A204.1 (cell line): ENCODE measurements at regions not wholly inside any gene's neighbourhood (a gene's known extent, or its start where the extent isn't known, plus 50 kb on each side); places are given as distances from the start of the nearest gene placed in this dataset.

Experiments used
- FAIRE-seq: peaks from 2 replicates; lab custom pipeline; 2012; peaks lifted over from hg19 to GRCh38; lab: Jason Lieb, UNC

DNA sequence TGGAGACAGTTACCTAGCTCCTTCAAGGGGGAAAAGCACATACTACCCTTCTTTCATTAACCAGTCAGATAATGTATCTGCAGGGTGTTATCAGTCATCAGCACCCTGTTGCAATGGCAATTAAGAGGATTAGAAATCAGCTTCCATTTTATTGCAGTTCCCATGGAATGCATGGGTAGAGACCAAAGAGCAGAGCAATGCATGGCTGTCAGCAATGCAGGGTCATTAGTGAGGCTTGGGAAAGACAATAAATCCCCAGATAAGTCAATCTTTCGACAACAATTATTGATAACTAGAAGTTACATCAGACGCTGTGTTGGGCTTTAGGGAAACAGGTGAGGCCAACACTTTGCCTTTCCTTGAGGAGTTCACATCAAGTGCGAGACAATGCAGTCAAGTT lies 150.9 kb downstream of the MAFB start:
- FAIRE-seq, result no peak

DNA sequence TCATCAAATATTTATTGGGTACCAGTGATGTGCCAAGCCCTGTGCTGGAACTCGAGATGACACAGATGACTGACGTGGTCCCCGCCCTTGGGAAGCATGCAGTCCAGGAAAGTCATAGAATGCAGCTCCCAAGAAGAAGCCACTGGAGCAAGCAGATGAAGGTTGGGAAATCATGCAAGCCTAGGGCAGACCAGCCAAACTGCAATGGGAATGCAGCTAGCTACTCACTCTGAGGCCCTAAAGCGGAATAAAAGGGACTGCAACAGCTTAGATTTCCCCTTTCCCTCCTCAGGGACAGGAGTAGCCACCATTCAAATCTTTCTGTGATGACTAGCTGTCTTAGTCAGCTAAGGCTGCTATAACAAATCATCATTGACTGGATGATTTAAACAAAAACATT lies 152.2 kb downstream of the MAFB start:
- FAIRE-seq, result no peak

DNA sequence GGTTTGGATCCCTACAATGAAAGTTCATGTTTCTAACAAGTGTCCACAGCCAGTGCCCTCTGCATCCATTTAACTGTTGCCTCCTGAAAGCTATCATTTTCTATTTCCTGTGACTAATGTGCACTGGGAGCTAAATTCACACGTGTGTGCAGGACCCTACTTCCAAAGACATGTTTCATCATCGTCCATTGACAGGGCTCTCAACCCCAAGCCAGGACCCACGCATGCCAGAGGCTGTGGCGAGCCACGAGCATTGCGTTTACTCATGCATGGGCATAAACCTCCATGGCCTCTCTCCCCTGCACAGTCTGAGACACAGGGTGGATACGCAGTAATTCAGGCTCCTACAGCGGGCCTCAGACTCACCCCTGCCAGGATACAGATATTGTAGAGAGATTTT lies 153.2 kb downstream of the MAFB start:
- no peak for FAIRE-seq

DNA sequence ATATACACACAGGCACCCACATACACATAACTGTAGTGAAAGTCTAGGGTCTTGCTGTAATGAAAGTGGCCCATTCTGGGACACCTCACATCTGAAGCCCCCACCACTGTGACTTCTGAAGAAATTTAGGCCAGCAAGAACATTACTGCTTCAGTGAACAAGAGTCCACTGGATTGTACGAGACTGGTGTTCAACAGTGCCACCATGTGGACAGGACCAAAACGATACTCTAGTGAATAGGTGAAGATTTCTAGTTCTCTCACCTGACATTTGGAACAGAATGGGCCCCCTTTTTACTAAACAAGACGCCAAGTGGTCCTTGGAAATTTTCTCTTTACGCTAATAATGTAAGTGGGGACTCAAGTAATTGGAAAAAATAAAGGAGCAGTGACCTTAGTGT lies 156.9 kb downstream of the MAFB start:
- FAIRE-seq, result no peak

DNA sequence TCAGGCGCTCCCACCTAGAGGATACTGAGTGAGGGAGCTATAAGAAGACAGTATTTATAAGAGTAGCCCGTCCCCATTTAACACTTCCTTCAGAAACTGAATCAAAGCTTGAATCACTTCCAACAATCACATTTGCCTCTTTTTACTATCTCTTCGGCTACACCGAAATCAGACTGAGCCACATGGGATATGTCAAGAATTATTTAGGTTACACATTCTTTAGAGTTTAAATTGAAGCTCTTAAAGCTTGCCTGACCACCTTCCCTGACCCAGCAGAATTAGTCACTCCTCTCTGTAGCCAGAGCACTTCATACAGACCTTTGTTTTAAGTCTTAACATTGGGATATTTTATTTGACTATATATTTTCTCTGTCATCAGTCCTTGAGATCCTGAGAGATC lies 163.7 kb downstream of the MAFB start:
- FAIRE-seq, result no peak

DNA sequence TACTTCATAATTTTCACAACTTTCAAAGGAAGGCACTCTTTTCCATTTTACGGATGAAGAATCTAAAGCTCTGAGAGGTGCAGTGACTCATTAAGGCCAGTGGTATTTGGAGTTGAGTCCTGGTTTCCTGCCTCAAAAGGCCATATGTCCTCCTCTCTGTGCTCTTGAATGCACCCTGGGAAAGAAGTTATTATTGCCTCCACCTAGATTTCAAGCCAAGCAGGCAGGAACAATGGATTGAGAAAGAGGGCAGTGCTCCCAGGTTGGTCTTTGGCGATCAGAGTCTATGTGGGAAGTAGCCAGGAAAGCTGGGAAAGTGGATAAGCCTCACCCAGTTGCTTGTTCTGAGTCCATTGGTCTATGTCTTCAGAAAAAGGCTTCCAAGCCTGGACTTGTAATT lies 165.0 kb downstream of the MAFB start:
- FAIRE-seq, result no peak

DNA sequence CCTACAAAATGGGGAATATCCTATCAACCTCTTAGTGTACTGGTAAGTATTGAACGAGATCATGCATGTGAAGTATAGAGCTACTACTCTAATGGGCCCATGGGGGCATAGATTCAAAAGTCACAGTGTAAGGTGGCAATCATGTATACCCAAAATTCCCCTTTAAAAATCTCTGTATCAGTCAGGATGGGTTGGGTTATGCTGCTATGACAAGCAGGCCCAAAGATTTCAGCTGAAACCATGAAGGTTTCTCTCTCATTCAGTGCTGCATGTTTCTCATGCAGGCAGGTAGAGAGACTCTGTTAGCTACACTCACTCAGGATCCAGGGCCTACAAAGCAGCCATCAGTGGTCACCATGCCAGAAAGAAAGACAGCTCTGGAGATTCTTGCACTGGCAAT lies 166.6 kb downstream of the MAFB start:
- FAIRE-seq, result no peak

DNA sequence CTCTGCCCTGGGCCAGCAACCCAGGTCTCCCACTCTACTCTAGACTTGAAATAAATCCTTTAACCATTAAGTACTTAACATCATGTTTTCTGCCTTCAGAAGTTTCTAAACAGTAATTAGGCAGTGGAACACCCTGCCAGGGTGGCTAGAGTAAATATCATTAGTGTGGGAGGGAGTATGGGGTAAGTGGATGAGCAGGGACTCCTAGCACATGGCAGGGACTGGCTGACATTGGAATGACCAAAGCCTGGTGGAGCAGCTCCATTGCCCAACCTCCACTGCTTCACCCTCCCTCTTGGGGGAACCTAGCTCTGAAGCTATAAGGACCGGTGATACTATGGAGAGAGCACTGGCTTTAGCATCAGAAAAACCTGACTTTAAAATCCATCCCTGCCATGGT lies 167.1 kb downstream of the MAFB start:
- FAIRE-seq, result no peak

DNA sequence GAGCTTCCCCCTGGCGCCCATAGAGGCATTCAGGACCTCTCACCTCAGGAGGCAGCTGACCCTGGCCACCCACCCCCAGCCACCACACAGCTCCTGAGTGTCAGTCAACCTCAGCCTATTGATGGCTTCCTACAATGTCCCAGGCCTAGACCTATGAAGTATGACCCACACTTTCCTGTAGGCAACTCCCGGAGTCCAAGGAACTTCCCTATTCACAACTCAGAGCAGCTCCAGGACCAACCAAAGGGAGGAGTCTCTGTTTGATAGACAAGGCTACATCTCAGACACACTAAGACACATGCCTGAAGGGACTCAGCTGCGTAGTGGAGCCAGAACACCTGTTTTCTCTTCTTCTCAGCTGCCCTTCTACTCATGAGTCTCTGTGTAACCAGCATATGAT lies 169.1 kb downstream of the MAFB start:
- no peak for FAIRE-seq

DNA sequence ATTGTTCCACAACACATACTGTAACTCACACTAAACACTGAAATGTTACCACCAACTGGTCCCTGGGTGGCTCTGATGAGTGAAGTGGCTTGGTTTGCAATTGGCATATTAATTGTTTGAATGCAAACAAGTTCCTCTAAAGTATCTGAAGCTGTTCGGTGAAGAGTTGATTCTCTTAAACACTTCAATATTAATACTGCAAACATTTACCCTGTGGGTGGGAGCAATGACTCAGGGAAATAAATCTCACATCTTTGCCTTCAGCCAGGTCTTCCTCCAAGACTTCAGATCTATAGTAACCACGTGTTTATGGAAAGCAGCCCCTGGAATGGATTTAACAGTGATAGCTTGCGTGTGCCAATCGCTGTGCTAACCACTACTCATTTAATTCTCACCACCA lies 176.0 kb downstream of the MAFB start:
- FAIRE-seq, result no peak

DNA sequence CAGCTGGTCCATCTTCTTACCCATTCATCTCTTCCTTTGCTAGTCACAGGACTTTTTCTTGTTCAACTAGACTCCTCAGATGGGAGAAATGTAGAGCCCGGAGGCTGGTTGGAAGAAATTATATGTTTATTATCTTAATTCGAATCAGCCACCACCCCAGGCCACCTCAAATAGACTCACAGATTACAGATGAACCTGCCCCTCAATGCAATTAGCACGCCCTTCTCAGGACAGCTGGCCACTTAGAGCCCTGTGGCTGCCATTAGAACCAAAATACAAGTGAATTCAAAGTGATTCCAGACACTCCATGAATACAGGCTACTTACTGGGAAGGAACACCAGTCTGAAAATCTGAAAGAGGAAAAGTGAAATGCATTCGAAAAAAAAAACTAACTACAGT lies 176.4 kb downstream of the MAFB start:
- FAIRE-seq, result no peak

DNA sequence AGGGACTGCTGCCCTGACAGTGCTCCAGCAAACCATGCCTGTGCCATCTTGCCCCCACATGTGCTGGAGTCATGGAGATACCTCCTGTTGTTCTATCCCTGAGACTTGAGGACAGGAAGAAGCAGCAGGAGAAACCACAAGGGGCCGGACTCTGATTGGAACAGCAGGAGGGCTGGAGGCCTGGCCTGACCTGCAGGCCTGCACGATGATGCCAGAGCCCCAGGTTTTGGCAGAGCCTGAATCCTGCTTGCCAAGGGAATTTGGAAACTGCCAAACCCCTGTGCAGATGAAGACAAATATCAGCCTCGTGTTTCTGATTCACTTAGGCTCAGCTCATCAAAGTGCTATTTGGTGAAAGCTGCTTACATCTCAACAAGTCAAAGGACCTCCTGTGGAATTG lies 177.6 kb downstream of the MAFB start:
- FAIRE-seq, result no peak

DNA sequence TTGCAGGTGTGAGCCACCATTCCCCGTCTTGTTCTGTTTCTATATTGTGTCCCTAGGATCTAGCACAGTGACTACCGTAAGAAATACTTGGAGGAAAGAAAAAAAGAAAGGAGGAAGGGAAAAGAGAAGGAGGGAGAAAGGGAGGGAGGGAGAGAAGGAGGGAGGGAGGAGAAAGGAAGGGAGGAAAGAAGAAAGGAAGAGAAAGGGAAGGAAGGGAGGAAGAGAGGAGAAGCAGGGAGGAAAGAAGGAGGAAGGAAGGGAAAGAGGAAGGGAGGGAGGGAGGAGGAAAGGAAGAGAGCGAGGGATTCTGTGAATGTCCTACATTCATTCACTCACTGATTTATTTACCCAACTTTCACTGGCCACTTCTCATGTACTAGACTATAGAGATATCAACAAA lies 178.4 kb downstream of the MAFB start:
- no peak for FAIRE-seq

DNA sequence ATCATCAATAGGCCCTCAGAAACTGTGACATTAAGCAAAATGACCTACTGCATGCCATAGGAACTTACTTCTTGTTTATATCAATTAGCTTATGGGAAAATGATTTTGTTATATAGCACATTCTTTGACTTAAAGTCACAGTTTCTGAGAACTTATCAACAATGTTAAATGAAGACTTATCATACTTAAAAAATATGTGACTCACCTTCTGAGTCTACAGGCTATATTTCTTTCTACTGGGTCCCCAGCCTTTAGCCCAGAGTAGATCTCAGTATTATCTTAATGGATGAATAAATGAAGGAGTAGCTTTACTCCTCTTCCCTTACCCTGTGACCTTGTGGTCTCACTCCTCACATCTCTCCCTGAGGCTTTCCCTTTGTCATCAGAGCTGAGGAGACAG lies 180.2 kb downstream of the MAFB start:
- no peak for FAIRE-seq

DNA sequence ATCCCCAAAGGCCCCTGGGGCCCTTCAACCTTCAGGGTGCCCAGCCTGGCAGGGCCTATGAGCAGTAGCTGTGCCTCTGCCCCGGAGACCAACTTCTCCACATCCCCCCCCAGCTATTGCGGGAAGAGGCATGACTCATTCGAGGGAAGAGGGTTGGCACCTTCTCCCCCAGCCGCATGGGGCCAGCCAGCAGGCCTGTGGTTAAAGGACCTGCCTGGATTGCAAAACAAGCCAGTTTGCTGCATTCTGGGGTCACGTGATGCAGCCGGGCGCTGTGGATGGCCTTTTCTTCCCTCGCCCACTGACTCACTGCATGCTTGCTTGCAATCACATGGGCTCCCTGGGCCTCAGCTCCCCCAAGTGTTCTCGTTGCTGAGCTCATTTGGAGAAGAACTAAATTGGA lies 182.5 kb downstream of the MAFB start:
- FAIRE-seq, result no peak

DNA sequence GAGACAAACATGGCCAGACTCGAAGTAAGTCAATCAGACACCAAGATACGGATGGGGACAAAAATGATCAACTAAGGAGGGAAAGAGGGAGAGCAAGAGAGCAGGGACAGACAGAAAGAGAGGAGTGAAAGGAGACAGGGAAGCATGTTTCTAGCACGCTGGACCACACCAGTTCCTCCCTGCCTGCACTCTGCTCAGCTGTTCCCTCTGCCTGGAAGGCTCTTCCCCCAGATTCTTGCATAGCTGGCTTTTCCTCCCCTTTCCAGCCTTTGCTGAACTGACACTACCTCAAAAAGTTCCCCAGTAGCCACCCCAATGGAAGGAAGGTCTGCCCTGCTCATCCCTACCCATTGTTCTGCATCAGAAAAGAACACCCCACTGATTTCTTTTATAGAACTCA lies 185.9 kb downstream of the MAFB start:
- FAIRE-seq, result no peak

DNA sequence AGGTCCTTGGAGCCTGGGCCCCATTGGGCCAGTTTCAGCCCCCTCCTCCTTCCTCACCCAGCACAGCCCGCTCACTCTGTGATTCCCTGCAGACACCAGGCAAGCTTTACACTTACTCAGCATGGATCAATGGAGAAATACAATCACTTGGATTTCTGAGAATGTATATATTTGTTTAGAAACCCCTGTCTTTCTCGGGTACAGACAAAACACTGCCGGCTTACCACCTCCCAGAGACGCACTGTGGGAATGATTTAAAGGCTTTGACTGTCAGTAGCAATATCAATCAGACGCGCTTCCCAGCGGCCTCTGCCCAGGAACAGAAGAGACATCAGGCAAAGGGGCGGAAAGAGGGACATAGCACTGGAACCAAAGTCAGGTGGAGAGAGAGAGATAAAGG lies 186.5 kb downstream of the MAFB start:
- no peak for FAIRE-seq

DNA sequence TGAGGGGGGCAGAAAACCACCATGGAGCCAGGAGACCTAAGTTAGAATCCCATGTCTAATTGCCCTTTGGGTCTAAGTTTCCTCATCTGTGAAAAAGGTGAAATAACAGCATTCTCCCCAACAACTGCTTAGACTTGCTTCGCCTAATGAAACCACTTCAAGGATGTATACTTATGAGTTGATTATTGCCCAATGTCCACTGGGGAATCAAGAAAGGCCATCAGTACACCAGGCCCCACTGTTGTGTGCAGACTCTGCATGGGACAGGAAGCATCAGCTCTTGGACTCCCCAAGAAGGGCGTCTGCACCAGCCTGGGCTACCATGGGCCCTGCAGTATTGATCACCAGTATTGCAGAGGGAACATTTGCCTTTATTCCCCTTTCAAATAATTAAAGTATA lies 189.6 kb downstream of the MAFB start:
- FAIRE-seq, result no peak

DNA sequence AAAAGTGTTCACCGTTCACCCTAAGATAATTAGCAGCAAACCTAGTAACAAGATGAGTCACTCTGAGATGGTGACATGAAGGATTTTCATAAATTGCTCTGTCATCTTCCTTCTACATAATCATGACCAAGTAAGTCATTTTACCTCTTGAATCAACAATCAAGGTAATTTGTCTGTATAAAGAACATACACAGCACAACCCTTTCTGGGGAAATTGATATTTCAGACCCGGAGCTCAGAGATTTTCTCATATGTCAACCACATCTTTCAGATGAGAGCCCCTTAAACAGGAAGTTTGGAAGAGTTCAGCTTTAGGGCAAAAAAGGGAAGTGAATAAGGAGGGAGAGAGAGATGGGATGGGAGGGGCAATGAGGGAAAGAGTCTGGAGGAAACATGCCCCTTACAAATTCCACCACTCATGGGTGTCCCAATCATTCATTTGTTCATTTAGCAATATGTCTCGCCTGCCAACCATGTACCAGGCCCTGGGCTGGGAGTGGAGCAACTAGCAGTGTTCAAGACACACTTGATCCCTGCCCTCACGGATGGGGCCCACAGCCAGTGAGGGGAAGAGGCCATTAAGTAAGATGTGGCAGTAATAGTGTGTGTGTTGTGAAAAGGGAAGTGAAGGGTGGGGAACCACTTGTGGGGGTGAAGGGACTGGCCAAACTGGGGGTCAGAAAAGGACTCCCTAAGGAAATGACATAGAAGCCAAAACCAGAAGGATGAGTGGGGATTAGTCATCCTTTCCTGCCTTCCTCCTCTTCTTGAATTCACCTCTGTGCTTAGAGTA lies 190.9 kb downstream of the MAFB start:
- no peak for FAIRE-seq

DNA sequence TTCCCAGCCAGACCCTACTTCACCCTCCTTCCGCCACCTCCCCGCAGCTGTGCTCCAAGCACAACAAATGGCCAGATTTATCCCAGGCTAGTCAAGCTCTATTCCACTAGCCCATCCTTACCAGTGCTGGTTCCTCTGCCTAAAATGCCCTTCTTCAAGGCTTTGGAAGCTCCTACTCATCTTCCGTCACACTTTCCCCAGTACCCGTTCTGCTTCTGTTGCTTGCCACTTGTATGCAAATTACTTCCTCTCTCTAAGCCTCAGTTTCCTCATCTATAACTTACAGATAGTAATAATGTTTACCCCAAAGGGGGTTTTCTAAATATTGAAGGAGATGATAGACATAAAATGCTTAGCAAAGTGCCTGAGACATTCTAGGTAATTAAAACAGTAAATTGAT lies 193.1 kb downstream of the MAFB start:
- FAIRE-seq, result no peak

DNA sequence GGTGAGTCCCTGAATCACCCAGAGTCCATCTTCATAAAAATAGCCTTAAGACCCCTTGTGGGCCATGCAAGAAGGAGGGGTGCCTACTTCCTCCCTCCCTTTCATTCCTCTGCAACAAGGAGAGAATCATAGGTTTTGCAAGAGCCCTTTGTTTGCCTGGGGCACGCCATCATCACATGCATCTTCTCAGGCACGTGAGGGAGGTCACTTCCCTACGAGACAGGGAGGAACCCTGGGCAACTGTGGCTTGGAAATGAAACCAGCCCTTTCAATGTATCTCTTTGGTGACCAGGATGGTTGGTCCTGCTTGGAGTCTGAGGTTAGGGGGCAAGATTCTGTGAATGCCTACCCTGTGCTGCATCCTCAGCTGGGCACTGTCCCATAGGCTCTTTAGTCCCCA lies 194.8 kb downstream of the MAFB start:
- no peak for FAIRE-seq

DNA sequence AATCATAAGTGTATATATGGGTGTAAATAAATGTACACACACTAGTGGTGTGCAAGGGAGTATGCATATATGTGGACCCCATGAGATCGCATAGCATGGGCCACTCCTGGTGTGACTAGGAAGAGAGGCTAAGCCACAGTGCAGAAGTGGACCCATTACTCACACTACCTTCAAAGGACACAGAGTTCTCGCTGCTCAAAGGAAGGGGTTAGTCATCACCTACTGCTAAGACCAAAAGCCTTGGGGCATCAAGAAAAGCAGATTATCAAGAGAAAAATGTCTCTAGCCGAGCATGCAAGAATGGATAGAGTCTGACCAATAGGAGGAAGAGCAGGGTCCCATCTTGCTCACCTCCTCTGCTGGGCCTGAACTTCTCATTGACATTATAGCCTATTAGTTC lies 195.5 kb downstream of the MAFB start:
- FAIRE-seq, result no peak

DNA sequence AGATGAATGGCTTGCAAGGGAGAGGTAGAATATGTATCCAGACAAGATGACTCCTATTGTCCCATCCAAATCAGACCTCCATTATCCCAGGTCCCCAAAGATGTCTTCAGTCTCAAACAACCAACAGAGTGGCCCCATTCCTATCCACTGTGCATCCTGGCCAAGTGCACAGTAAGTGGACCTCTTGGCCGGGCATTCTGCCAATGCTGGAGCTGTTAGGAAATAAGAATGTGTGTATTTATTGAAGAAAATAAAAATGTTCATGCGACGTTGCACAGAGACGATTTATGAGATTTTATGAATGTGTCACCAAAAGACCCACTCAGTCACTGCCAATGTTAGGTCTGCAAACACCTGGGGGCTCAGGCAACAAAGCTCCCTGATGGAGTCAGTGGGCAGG lies 196.0 kb downstream of the MAFB start:
- no peak for FAIRE-seq

DNA sequence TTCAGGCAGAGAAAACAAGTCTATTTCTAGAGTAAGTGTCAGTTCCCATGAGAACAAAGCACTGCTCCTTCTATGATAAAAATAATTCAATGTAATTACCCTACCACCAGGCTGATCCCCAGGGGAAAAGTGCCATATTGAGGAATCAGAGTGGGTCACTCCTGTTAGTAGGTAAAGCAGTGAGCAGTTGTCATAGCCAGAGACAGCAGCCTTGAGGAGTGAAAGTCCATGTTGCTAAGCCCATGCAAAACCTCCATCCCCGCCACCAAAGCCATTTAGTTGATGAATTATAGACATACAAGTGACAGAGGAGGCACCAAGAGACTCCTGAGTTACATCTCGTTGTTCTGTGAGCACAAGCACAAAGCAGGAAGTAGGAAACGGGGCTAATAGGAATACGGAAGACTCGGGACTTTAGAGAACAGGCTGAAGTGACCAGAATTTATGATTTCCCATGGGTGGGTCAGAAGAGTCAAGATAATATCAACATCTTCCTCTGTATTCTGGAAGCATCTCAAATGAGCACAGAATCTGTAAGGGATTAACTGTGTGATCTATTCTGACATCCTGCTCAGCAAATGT lies 197.9 kb downstream of the MAFB start:
- FAIRE-seq, result no peak

DNA sequence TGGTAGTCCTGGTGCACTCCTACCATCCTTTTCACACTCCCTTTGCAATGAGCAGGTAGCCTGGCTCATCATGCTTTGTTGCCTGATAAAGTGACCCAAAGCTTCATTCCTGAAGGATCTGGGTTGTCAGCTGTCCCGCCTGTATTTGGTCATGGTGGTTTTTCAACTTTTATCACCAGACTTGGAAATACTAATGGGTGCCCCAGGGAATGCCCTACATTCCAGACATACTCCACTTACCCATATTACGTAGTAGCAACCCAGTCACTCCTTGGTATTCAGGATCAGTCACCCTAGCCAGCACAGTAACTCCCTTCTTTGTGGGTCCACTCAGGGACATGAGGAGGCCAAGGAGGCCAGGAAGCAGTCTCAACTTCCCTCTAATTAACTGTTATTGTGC lies 199.2 kb downstream of the MAFB start:
- FAIRE-seq, result no peak
